Tibial nerve (tissue), 3 donors: ENCODE measurements at regions not wholly inside any gene's neighbourhood (a gene's known extent, or its start where the extent isn't known, plus 50 kb on each side); places are given as distances from the start of the nearest gene placed in this dataset.

ENCODE experiments used
- CTCF ChIP-seq, 5 experiments: fragments of 200-600 bp in 3 of 5; fragments of 450-650 bp in 2 of 5; sonication (generic) in 3 of 5; IDR thresholded peaks; one replicate each; pipeline ENCODE4 v1.5.1; 2016 to 2019; ENCODE audit warnings: antibody characterized with exemption in 5 of 5, mild to moderate bottlenecking in 3 of 5, moderate library complexity in 2 of 5
- POLR2A ChIP-seq, 2 donors: fragments of 450-650 bp; IDR thresholded peaks; one replicate each; pipeline ENCODE4 v1.6.1; 2017; ENCODE audit warnings: antibody characterized with exemption in 2 of 2, mild to moderate bottlenecking in 2 of 2, moderate library complexity in 2 of 2

- TF ChIP-seq CTCF (IDR thresholded peaks at IDR 0.05) (no peak), POLR2A (IDR thresholded peaks at IDR 0.05) (no peak)
These were observed 459.6 kb downstream of the UTRN start for GRCh38 chr6:144744720-144745119.
